ENCODE measurements at regions not wholly inside any gene's neighbourhood (a gene's known extent, or its start where the extent isn't known, plus 50 kb on each side); places are given as distances from the start of the nearest gene placed in this dataset.

DNA sequence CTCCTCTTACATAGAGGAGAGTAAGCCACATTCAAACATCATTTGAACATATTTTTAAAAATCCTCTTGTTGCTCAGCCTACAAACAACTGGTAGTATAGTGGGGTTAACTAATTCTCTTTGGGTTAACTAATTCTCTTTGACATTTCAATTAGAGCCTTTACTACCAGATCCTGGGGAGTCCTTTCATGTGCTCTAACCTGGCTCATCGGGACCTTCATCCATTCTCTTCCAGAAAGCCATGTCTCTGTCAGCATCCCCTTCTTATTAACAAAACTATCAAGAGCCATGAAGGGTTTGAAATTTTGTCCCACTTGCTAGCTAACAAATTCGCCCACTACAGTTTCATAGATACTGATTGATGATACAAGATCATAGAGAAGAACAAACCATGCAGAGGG is 349.8 kb upstream of the PABPC4L start:
- DNase-seq (ENCODE audit: low spot score), result no peak

GRCh38 chr4:134548052-134548628 is 346.6 kb upstream of the PABPC4L start:
- in situ Hi-C loops (cut with MboI; ENCODE audit: low pct_unique_long_range_greater_than_20kb, low sequenced_read_pairs, unreplicated experiment), result no loop called here
- TF ChIP-seq, protein P1, sequence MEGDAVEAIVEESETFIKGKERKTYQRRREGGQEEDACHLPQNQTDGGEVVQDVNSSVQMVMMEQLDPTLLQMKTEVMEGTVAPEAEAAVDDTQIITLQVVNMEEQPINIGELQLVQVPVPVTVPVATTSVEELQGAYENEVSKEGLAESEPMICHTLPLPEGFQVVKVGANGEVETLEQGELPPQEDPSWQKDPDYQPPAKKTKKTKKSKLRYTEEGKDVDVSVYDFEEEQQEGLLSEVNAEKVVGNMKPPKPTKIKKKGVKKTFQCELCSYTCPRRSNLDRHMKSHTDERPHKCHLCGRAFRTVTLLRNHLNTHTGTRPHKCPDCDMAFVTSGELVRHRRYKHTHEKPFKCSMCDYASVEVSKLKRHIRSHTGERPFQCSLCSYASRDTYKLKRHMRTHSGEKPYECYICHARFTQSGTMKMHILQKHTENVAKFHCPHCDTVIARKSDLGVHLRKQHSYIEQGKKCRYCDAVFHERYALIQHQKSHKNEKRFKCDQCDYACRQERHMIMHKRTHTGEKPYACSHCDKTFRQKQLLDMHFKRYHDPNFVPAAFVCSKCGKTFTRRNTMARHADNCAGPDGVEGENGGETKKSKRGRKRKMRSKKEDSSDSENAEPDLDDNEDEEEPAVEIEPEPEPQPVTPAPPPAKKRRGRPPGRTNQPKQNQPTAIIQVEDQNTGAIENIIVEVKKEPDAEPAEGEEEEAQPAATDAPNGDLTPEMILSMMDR (IDR thresholded peaks at IDR 0.05; ENCODE audit: extremely low read depth, insufficient read depth, missing control alignments), result no peak
- DNase-seq (ENCODE audit: low spot score), result no peak

More for the DNA sequence above, 349.8 kb upstream of the PABPC4L start:
- TF ChIP-seq, protein P1 (IDR thresholded peaks at IDR 0.05; ENCODE audit: extremely low read depth, insufficient read depth, missing control alignments), result no peak
- in situ Hi-C loops (cut with MboI; ENCODE audit: low pct_unique_long_range_greater_than_20kb, low sequenced_read_pairs, unreplicated experiment), result no loop called here

GRCh38 chr4:134546279-134546678 is 344.7 kb upstream of the PABPC4L start:
- no peak for DNase-seq (ENCODE audit: low spot score)
- in situ Hi-C loops (cut with MboI; ENCODE audit: low pct_unique_long_range_greater_than_20kb, low sequenced_read_pairs, unreplicated experiment), result no loop called here
- TF ChIP-seq, protein P1 (IDR thresholded peaks at IDR 0.05; ENCODE audit: extremely low read depth, insufficient read depth, missing control alignments), result no peak

- in situ Hi-C loops (cut with MboI; ENCODE audit: low pct_unique_long_range_greater_than_20kb, low sequenced_read_pairs, unreplicated experiment), result no loop called here
- no peak for DNase-seq (ENCODE audit: low spot score)
- TF ChIP-seq, protein P1 (IDR thresholded peaks at IDR 0.05; ENCODE audit: extremely low read depth, insufficient read depth, missing control alignments), result no peak
These were observed 342.7 kb upstream of the PABPC4L start for GRCh38 chr4:134544303-134544770.

GRCh38 chr4:134540588-134540987 is 339.0 kb upstream of the PABPC4L start:
- no peak for DNase-seq (ENCODE audit: low spot score)
- in situ Hi-C loops (cut with MboI; ENCODE audit: low pct_unique_long_range_greater_than_20kb, low sequenced_read_pairs, unreplicated experiment), result no loop called here
- TF ChIP-seq, protein P1 (IDR thresholded peaks at IDR 0.05; ENCODE audit: extremely low read depth, insufficient read depth, missing control alignments), result no peak

- TF ChIP-seq, protein P1 (IDR thresholded peaks at IDR 0.05; ENCODE audit: extremely low read depth, insufficient read depth, missing control alignments), result no peak
- in situ Hi-C loops (cut with MboI; ENCODE audit: low pct_unique_long_range_greater_than_20kb, low sequenced_read_pairs, unreplicated experiment), result no loop called here
These were observed 338.2 kb upstream of the PABPC4L start for GRCh38 chr4:134539729-134540231.

More at GRCh38 chr4:134539729-134540231, 338.2 kb upstream of the PABPC4L start:
- no peak for DNase-seq (ENCODE audit: low spot score)
